ENCODE measurements at regions not wholly inside any gene's neighbourhood (a gene's known extent, or its start where the extent isn't known, plus 50 kb on each side); places are given as distances from the start of the nearest gene placed in this dataset.

DNA sequence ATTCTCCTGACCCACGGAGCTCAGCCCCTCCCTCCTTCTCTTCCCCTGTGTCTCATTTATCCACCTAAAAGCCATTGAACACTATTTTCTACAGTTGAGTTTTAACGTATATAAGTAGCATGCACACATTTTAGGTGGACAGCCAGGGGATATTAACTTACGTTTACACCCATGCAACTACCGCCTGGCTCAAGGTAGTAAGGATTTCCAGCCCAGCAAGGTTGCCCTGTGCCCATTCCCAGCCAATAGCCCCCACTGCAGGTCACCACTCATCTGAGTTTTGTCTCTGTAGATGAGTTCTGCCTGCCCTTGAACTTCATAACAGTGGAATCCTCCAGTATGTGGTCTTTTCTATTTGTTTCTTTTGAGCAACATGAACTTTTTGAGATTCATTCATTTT, 65.4 kb downstream of the SMIM38 start:
- TF ChIP-seq, protein P1, sequence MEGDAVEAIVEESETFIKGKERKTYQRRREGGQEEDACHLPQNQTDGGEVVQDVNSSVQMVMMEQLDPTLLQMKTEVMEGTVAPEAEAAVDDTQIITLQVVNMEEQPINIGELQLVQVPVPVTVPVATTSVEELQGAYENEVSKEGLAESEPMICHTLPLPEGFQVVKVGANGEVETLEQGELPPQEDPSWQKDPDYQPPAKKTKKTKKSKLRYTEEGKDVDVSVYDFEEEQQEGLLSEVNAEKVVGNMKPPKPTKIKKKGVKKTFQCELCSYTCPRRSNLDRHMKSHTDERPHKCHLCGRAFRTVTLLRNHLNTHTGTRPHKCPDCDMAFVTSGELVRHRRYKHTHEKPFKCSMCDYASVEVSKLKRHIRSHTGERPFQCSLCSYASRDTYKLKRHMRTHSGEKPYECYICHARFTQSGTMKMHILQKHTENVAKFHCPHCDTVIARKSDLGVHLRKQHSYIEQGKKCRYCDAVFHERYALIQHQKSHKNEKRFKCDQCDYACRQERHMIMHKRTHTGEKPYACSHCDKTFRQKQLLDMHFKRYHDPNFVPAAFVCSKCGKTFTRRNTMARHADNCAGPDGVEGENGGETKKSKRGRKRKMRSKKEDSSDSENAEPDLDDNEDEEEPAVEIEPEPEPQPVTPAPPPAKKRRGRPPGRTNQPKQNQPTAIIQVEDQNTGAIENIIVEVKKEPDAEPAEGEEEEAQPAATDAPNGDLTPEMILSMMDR (conservative IDR thresholded peaks at IDR 0.05; ENCODE audit: low read length) = no peak
- TF ChIP-seq EZH2phosphoT487 (IDR thresholded peaks at IDR 0.05; ENCODE audit: borderline replicate concordance, low read depth, low read length) = no peak
